WTC11 (cell line): ENCODE measurements at regions not wholly inside any gene's neighbourhood (a gene's known extent, or its start where the extent isn't known, plus 50 kb on each side); places are given as distances from the start of the nearest gene placed in this dataset.

Experiments used
- ATAC-seq: fragments of 200-7000 bp; cut with Tn5 transposase; 2 replicates; pipeline ENCODE4 v1.10.0; 2021; ENCODE audit warnings: mild to moderate bottlenecking, moderate library complexity
- CTCF ChIA-PET: fragments of 300-600 bp; sonication (Branson Sonifier 250); formaldehyde crosslinking; loops from one replicate; lab custom pipeline; 2021; ENCODE audit warnings: antibody characterized with exemption; lab: Charles Lee
- POLR2A ChIA-PET: fragments of 350-600 bp; sonication (Branson Sonifier 250); formaldehyde crosslinking; loops from one replicate; lab custom pipeline; 2021; ENCODE audit warnings: antibody characterized with exemption; lab: Charles Lee
- DNase-seq: peaks from one replicate; pipeline ENCODE4 v3.0.0; 2021; ENCODE audit warnings: low spot score
- H3K27ac Mint-ChIP-seq: 2 replicates; pipeline ENCODE4 v1.8.0; 2021; ENCODE audit warnings: mixed read lengths
- H3K27me3 Mint-ChIP-seq: 2 replicates; pipeline ENCODE4 v1.8.0; 2021; ENCODE audit warnings: low read depth, mild to moderate bottlenecking, moderate library complexity, mixed read lengths
- H3K36me3 Mint-ChIP-seq: 2 replicates; pipeline ENCODE4 v1.8.0; 2021; ENCODE audit warnings: mixed read lengths
- H3K4me1 Mint-ChIP-seq: 2 replicates; pipeline ENCODE4 v1.8.0; 2022; ENCODE audit warnings: mixed read lengths
- H3K4me3 Mint-ChIP-seq: 2 replicates; pipeline ENCODE4 v1.8.0; 2021; ENCODE audit warnings: mild to moderate bottlenecking, moderate library complexity, mixed read lengths
- H3K9me3 Mint-ChIP-seq: 2 replicates; pipeline ENCODE4 v1.8.0; 2021; ENCODE audit warnings: mixed read lengths
- AR ChIP-seq: fragments of 250-450 bp; sonication (Bioruptor Pico); IDR thresholded peaks from 2 replicates; pipeline ENCODE4 v1.9.0; 2021; ENCODE audit warnings: mild to moderate bottlenecking
- CREB1 ChIP-seq: sonication (generic); formaldehyde crosslinking; IDR thresholded peaks from 2 replicates; pipeline ENCODE4 v1.8.0; 2023; ENCODE audit warnings: mild to moderate bottlenecking, missing genetic modification reagents
- CREM ChIP-seq: sonication (generic); formaldehyde crosslinking; IDR thresholded peaks from 2 replicates; pipeline ENCODE4 v1.8.1; 2022; ENCODE audit warnings: mild to moderate bottlenecking, missing genetic modification reagents, moderate library complexity
- E2F4 ChIP-seq: sonication (generic); formaldehyde crosslinking; IDR thresholded peaks from 2 replicates; pipeline ENCODE4 v1.8.1; 2022; ENCODE audit warnings: low read depth, mild to moderate bottlenecking, moderate library complexity, missing genetic modification reagents, borderline replicate concordance
- ERG ChIP-seq: fragments of 250-450 bp; sonication (Bioruptor Pico); IDR thresholded peaks from 2 replicates; pipeline ENCODE4 v1.8.0; 2021; ENCODE audit warnings: mild to moderate bottlenecking
- ESRRA ChIP-seq: sonication (generic); formaldehyde crosslinking; IDR thresholded peaks from 2 replicates; pipeline ENCODE4 v1.8.1; 2022; ENCODE audit warnings: mild to moderate bottlenecking, missing genetic modification reagents, borderline replicate concordance
- ETV6 ChIP-seq: sonication (generic); formaldehyde crosslinking; IDR thresholded peaks from 2 replicates; pipeline ENCODE4 v1.8.1; 2022; ENCODE audit warnings: mild to moderate bottlenecking, missing genetic modification reagents
- FOXK1 ChIP-seq: sonication (generic); formaldehyde crosslinking; IDR thresholded peaks from 2 replicates; pipeline ENCODE4 v1.8.0; 2022; ENCODE audit warnings: mild to moderate bottlenecking, moderate library complexity, missing genetic modification reagents
- GABPB1 ChIP-seq: sonication (generic); formaldehyde crosslinking; IDR thresholded peaks from 2 replicates; pipeline ENCODE4 v1.8.1; 2023; ENCODE audit warnings: mild to moderate bottlenecking, missing genetic modification reagents
- IRF1 ChIP-seq: sonication (generic); formaldehyde crosslinking; IDR thresholded peaks from 2 replicates; pipeline ENCODE4 v1.8.0; 2023; ENCODE audit warnings: missing genetic modification reagents
- IRF2 ChIP-seq: sonication (generic); formaldehyde crosslinking; IDR thresholded peaks from 2 replicates; pipeline ENCODE4 v1.8.0; 2022; ENCODE audit warnings: low read depth, missing genetic modification reagents, borderline replicate concordance
- JAZF1 ChIP-seq: fragments of 250-450 bp; sonication (Bioruptor Pico); IDR thresholded peaks from 2 replicates; pipeline ENCODE4 v1.9.0; 2021; ENCODE audit warnings: moderate library complexity, mild to moderate bottlenecking, inconsistent platforms
- KAT7 ChIP-seq: sonication (generic); formaldehyde crosslinking; IDR thresholded peaks from 2 replicates; pipeline ENCODE4 v1.8.1; 2023; ENCODE audit warnings: missing genetic modification reagents, mild to moderate bottlenecking, borderline replicate concordance
- MYBL2 ChIP-seq: sonication (generic); formaldehyde crosslinking; IDR thresholded peaks from 2 replicates; pipeline ENCODE4 v1.8.1; 2023; ENCODE audit warnings: mild to moderate bottlenecking, moderate library complexity, missing genetic modification reagents
- TCF7 ChIP-seq: sonication (generic); formaldehyde crosslinking; IDR thresholded peaks from 2 replicates; pipeline ENCODE4 v1.8.0; 2022; ENCODE audit warnings: mild to moderate bottlenecking, low read depth, missing genetic modification reagents, moderate library complexity
- ZBTB43 ChIP-seq: sonication (generic); formaldehyde crosslinking; IDR thresholded peaks from 2 replicates; pipeline ENCODE4 v1.8.1; 2023; ENCODE audit warnings: mild to moderate bottlenecking, missing genetic modification reagents
- ZNF121 ChIP-seq: sonication (generic); formaldehyde crosslinking; IDR thresholded peaks from 2 replicates; pipeline ENCODE4 v1.8.0; 2023; ENCODE audit warnings: missing genetic modification reagents
- ZNF138 ChIP-seq: sonication (generic); formaldehyde crosslinking; conservative IDR thresholded peaks from 2 replicates; pipeline ENCODE4 v1.8.1; 2022; ENCODE audit warnings: mild to moderate bottlenecking, moderate library complexity, missing genetic modification reagents
- ZNF512 ChIP-seq: sonication (generic); formaldehyde crosslinking; IDR thresholded peaks from 2 replicates; pipeline ENCODE4 v1.8.1; 2022; ENCODE audit warnings: missing genetic modification reagents, borderline replicate concordance
- ZNF671 ChIP-seq: fragments of 250-450 bp; sonication (Bioruptor Pico); IDR thresholded peaks from 2 replicates; pipeline ENCODE4 v1.8.0; 2021; ENCODE audit warnings: mild to moderate bottlenecking
- ZSCAN18 ChIP-seq: fragments of 250-450 bp; sonication (Bioruptor Pico); IDR thresholded peaks from 2 replicates; pipeline ENCODE4 v2.1.2; 2022; ENCODE audit warnings: mild to moderate bottlenecking, moderate library complexity

- H3K4me3 Mint-ChIP-seq = no peak overlapping the region
- DNase-seq = no peak
- H3K27ac Mint-ChIP-seq = no peak overlapping the region
- ChIA-PET CTCF (no interaction called here), POLR2A (no interaction called here)
- no peaks in the 10 kb centered on the region for H3K4me1 Mint-ChIP-seq
- peaks cover 71% of the 10 kb centered on the region for H3K36me3 Mint-ChIP-seq
- no peak for ATAC-seq
- peaks cover 83% of the 10 kb centered on the region for H3K9me3 Mint-ChIP-seq
- no peaks in the 10 kb centered on the region for H3K27me3 Mint-ChIP-seq
- TF ChIP-seq ZNF671 = no peak
Measured at GRCh38 chr14:106044949-106045596, 518.7 kb downstream of the TMEM121 start.

GRCh38 chr14:106051796-106052195 is 525.4 kb downstream of the TMEM121 start:
- Mint-ChIP-seq H3K27me3 (peaks cover 4% of the 10 kb centered on the region), H3K4me3 (no peak overlapping the region)
- ATAC-seq = no peak
- CTCF ChIA-PET = no interaction called here
- DNase-seq = no peak
- no peak for TF ChIP-seq ESRRA (CRISPR knock-in tag)
- TF ChIP-seq ETV6 = no peak
- TF ChIP-seq ZNF121 (CRISPR knock-in tag) = no peak
- no peak for TF ChIP-seq ZSCAN18
- TF ChIP-seq ZNF671 = no peak
- no peak for TF ChIP-seq IRF1 (CRISPR knock-in tag)
- TF ChIP-seq FOXK1 = no peak
- no peak for TF ChIP-seq ZBTB43 (CRISPR knock-in tag)
- no peak for TF ChIP-seq ZNF512 (CRISPR knock-in tag)
- TF ChIP-seq KAT7 = no peak
- TF ChIP-seq ZNF138 (CRISPR knock-in tag) = no peak
- TF ChIP-seq ERG = no peak
- TF ChIP-seq, all 79 proteins: peak for 0
- POLR2A ChIA-PET = no interaction called here
- H3K27ac Mint-ChIP-seq = no peak overlapping the region
- peaks cover 90% of the 10 kb centered on the region for H3K9me3 Mint-ChIP-seq
- peaks cover 74% of the 10 kb centered on the region for H3K36me3 Mint-ChIP-seq
- H3K4me1 Mint-ChIP-seq = no peaks in the 10 kb centered on the region

GRCh38 chr14:106055289-106055688 is 528.9 kb downstream of the TMEM121 start:
- peaks cover 12% of the 10 kb centered on the region for H3K27me3 Mint-ChIP-seq
- no peak overlapping the region for H3K4me3 Mint-ChIP-seq
- peaks cover 75% of the 10 kb centered on the region for H3K36me3 Mint-ChIP-seq
- DNase-seq (no peak), ATAC-seq (no peak)
- H3K27ac Mint-ChIP-seq = no peak overlapping the region
- CTCF ChIA-PET = no interaction called here
- H3K4me1 Mint-ChIP-seq = no peaks in the 10 kb centered on the region
- peaks cover 87% of the 10 kb centered on the region for H3K9me3 Mint-ChIP-seq
- POLR2A ChIA-PET = no interaction called here
- TF ChIP-seq IRF2 (CRISPR knock-in tag) (no peak), E2F4 (CRISPR knock-in tag) (no peak), JAZF1 (CRISPR knock-in tag) (no peak), CREM (no peak), GABPB1 (CRISPR knock-in tag) (no peak), MYBL2 (no peak), TCF7 (no peak), AR (CRISPR knock-in tag) (no peak), CREB1 (CRISPR knock-in tag) (no peak), ZNF512 (CRISPR knock-in tag) (no peak)
